SK-N-SH (cell line): ENCODE measurements at regions not wholly inside any gene's neighbourhood (a gene's known extent, or its start where the extent isn't known, plus 50 kb on each side); places are given as distances from the start of the nearest gene placed in this dataset.

Source experiments
- CTCF ChIA-PET: fragments of 300-600, 350-600 bp; formaldehyde crosslinking; extraction: SDS; loops from one replicate; lab custom pipeline; 2021; lab: Yijun Ruan, JAX
- POLR2A ChIA-PET: fragments of 350-600 bp; sonication (Branson Sonifier 250); formaldehyde crosslinking; extraction: SDS; loops from one replicate; lab custom pipeline; 2020; ENCODE audit warnings: antibody characterized with exemption, inconsistent platforms; lab: Yijun Ruan, JAX
- DNase-seq: peaks from one replicate; pipeline ENCODE4 v3.0.0; 2012
- H2AFZ ChIP-seq: fragments of 200-600 bp; sonication (generic); 2 replicates; pipeline ENCODE4 v1.8.1; 2016; ENCODE audit warnings: antibody characterized with exemption, mild to moderate bottlenecking, low read depth
- H3F3A ChIP-seq: fragments of 200-600 bp; sonication (generic); replicated peaks from 2 replicates; pipeline ENCODE3; 2016; ENCODE audit warnings: antibody characterized with exemption, mild to moderate bottlenecking; ENCODE audit not compliant: insufficient read depth
- H3K27ac ChIP-seq, 2 experiments: fragments of 200-500 bp in 1 of 2; fragments of 200-600 bp in 1 of 2; sonication (Bioruptor generic) in 1 of 2; sonication (generic), shearing (Covaris generic) in 1 of 2; 2 replicates each; pipeline versions ENCODE4 v1.5.1 to v1.6.1; 2014 to 2016; ENCODE audit warnings: low read depth in 2 of 2, inconsistent platforms in 1 of 2, low read length in 1 of 2, mild to moderate bottlenecking in 1 of 2, mixed read lengths in 1 of 2
- H3K27me3 ChIP-seq: fragments of 200-600 bp; sonication (generic), shearing (Covaris generic); 2 replicates; pipeline ENCODE4 v1.6.1; 2016; ENCODE audit warnings: mixed run types; ENCODE audit not compliant: insufficient read depth
- H3K36me3 ChIP-seq, 2 experiments: fragments of 200-500 bp in 1 of 2; fragments of 200-600 bp in 1 of 2; sonication (Bioruptor generic) in 1 of 2; sonication (generic) in 1 of 2; replicated peaks in 1 of 2; 2 replicates each; pipeline versions ENCODE3 to v1.5.1; 2014 to 2016; ENCODE audit warnings: low read length in 1 of 2, mild to moderate bottlenecking in 1 of 2; ENCODE audit not compliant: insufficient read depth in 2 of 2, control insufficient read depth in 1 of 2
- H3K4me1 ChIP-seq, 2 experiments: fragments of 200-500 bp in 1 of 2; fragments of 200-600 bp in 1 of 2; sonication (Bioruptor generic) in 1 of 2; sonication (generic), shearing (Covaris generic) in 1 of 2; 2 replicates each; pipeline versions ENCODE4 v1.5.1 to v1.6.1; 2014 to 2016; ENCODE audit warnings: low read depth in 1 of 2, low read length in 1 of 2, mixed run types in 1 of 2; ENCODE audit not compliant: insufficient read depth in 2 of 2, control insufficient read depth in 1 of 2
- H3K4me2 ChIP-seq: fragments of 200-600 bp; sonication (generic), shearing (Covaris generic); 2 replicates; pipeline ENCODE4 v1.6.1; 2017; ENCODE audit warnings: mixed run types
- H3K4me3 ChIP-seq, 2 experiments: fragments of 200-500 bp in 1 of 2; fragments of 200-600 bp in 1 of 2; sonication (Bioruptor generic) in 1 of 2; sonication (generic), shearing (Covaris generic) in 1 of 2; 2 replicates each; pipeline versions ENCODE4 v1.5.1 to v1.8.1; 2014 to 2016; ENCODE audit warnings: low read depth in 2 of 2, inconsistent platforms in 1 of 2, low read length in 1 of 2, mild to moderate bottlenecking in 1 of 2, mixed read lengths in 1 of 2, moderate library complexity in 1 of 2
- H3K79me2 ChIP-seq: fragments of 200-600 bp; sonication (generic); 2 replicates; pipeline ENCODE4 v1.8.1; 2017; ENCODE audit warnings: mild to moderate bottlenecking; ENCODE audit not compliant: insufficient read depth
- H3K9ac ChIP-seq: fragments of 200-600 bp; sonication (generic); 2 replicates; pipeline ENCODE4 v1.6.1; 2017; ENCODE audit warnings: mixed run types
- H3K9me2 ChIP-seq: fragments of 200-600 bp; sonication (generic); 2 replicates; pipeline ENCODE4 v1.6.1; 2017; ENCODE audit warnings: mixed run types
- H3K9me3 ChIP-seq: fragments of 200-600 bp; sonication (generic); 2 replicates; pipeline ENCODE4 v1.6.1; 2017; ENCODE audit warnings: mixed run types, mild to moderate bottlenecking, moderate library complexity
- H4K20me1 ChIP-seq: fragments of 200-600 bp; sonication (generic); 2 replicates; pipeline ENCODE4 v1.6.1; 2017; ENCODE audit warnings: mild to moderate bottlenecking, mixed run types; ENCODE audit not compliant: insufficient read depth
- CHD2 ChIP-seq: fragments of 150-350 bp; IDR thresholded peaks from 2 replicates; pipeline ENCODE4 v1.6.1; 2018; ENCODE audit warnings: low read length; ENCODE audit not compliant: partially characterized antibody
- CTCF ChIP-seq: fragments of 200-600 bp; sonication (generic); IDR thresholded peaks from 2 replicates; pipeline ENCODE4 v1.6.1; 2017; ENCODE audit warnings: antibody characterized with exemption, mild to moderate bottlenecking, moderate library complexity
- ELF1 ChIP-seq: IDR thresholded peaks from 2 replicates; pipeline ENCODE4 v1.4.0; 2012
- FOXJ3 ChIP-seq: sonication (generic); formaldehyde crosslinking; IDR thresholded peaks from 2 replicates; pipeline ENCODE4 v1.5.1; 2020; ENCODE audit warnings: mild to moderate bottlenecking, missing genetic modification reagents
- MEF2A ChIP-seq: IDR thresholded peaks from 2 replicates; pipeline ENCODE4 v1.4.0; 2012; ENCODE audit warnings: low read depth, borderline replicate concordance
- MXI1 ChIP-seq: IDR thresholded peaks from 2 replicates; pipeline ENCODE4 v1.6.1; 2012; ENCODE audit warnings: mild to moderate bottlenecking, low read depth, low read length, improper control_type of control experiment
- PBX3 ChIP-seq: IDR thresholded peaks from 2 replicates; pipeline ENCODE4; 2012
- RCOR1 ChIP-seq: fragments of 150-350 bp; IDR thresholded peaks from 2 replicates; pipeline ENCODE4 v1.6.1; 2017; ENCODE audit warnings: antibody characterized with exemption, low read length
- REST ChIP-seq: IDR thresholded peaks from 2 replicates; pipeline ENCODE4 v1.6.1; 2012; ENCODE audit warnings: mild to moderate bottlenecking, low read depth, low read length, moderate library complexity
- RFX5 ChIP-seq: IDR thresholded peaks from 2 replicates; pipeline ENCODE4 v1.6.1; 2012; ENCODE audit warnings: mild to moderate bottlenecking, improper control_type of control experiment, low read length
- RXRA ChIP-seq: IDR thresholded peaks from 2 replicates; pipeline ENCODE4 v1.4.0; 2012; ENCODE audit warnings: low read depth, mild to moderate bottlenecking, borderline replicate concordance
- SIN3A ChIP-seq: IDR thresholded peaks from 2 replicates; pipeline ENCODE4 v1.6.1; 2012; ENCODE audit warnings: low read depth, mild to moderate bottlenecking, low read length, moderate library complexity, borderline replicate concordance
- ZBTB33 ChIP-seq: IDR thresholded peaks from 2 replicates; pipeline ENCODE4 v1.4.0; 2012; ENCODE audit warnings: low read depth, borderline replicate concordance
- WGBS: methylation state at CpG from one replicate; pipeline ENCODE4 v1.1.6; 2017; ENCODE audit warnings: low lambda C conversion rate; 5-methylcytosine and 5-hydroxymethylcytosine counted together

GRCh38 chr22:22720724-22721261 lies 76.4 kb downstream of the GGTLC2 start (continued):
- TF ChIP-seq MXI1 (no peak), RXRA (no peak), RCOR1 (no peak), ZBTB33 (no peak), ELF1 (no peak), MEF2A (no peak)

- no peak for TF ChIP-seq PBX3
- no peak for TF ChIP-seq CHD2
These were observed 77.4 kb downstream of the GGTLC2 start for GRCh38 chr22:22721681-22722354.

GRCh38 chr22:22728382-22728781 lies 84.0 kb downstream of the GGTLC2 start:
- WGBS: 54% methylated on average over 5 of the region's 5 CpGs
- no peak overlapping the region for H3K9ac ChIP-seq
- DNase-seq: no peak
- ChIA-PET POLR2A (no interaction called here), CTCF (interaction anchor here (1.2 kb wide), 1 partner anchor 12 kb away, joined by 3 read pairs; no protein-coding TSS in a partner anchor)
- no peaks in the 10 kb centered on the region for H3F3A ChIP-seq
- H3K9me2 ChIP-seq: no peaks in the 10 kb centered on the region
- H4K20me1 ChIP-seq: no peaks in the 10 kb centered on the region
- no peak overlapping the region for H3K4me2 ChIP-seq
- H3K27me3 ChIP-seq: no peaks in the 10 kb centered on the region; the same call in 1 of the 2 replicates
- no peak overlapping the region for H3K27ac ChIP-seq
- no peaks in the 10 kb centered on the region for H3K36me3 ChIP-seq
- no peaks in the 10 kb centered on the region for H3K4me1 ChIP-seq
- no peak overlapping the region for H3K4me3 ChIP-seq
- no peaks in the 10 kb centered on the region for H3K9me3 ChIP-seq
- no peak overlapping the region for H2AFZ ChIP-seq
- H3K79me2 ChIP-seq: no peaks in the 10 kb centered on the region
- TF ChIP-seq ELF1 (no peak), CTCF (no peak), FOXJ3 (no peak), PBX3 (no peak), MEF2A (no peak), MXI1 (no peak), SIN3A (no peak), REST (no peak), RFX5 (no peak)

More at GRCh38 chr22:22721681-22722354, 77.4 kb downstream of the GGTLC2 start:
- H3K27ac ChIP-seq: no peak overlapping the region
- H4K20me1 ChIP-seq: no peaks in the 10 kb centered on the region
- H3K9me2 ChIP-seq: no peaks in the 10 kb centered on the region
- no peak overlapping the region for H2AFZ ChIP-seq
- no peaks in the 10 kb centered on the region for H3F3A ChIP-seq
- no peaks in the 10 kb centered on the region for H3K9me3 ChIP-seq
- POLR2A ChIA-PET: no interaction called here
- no peaks in the 10 kb centered on the region for H3K4me1 ChIP-seq
- 38% methylated on average over 5 of the region's 5 CpGs for WGBS
- CTCF ChIA-PET: interaction anchor here (0.8 to 1.4 kb wide), 4 partner anchors 10 to 406 kb away, joined by 3 to 6 read pairs (median 4); no protein-coding TSS in a partner anchor
- DNase-seq: no peak
- no peak overlapping the region for H3K4me2 ChIP-seq
- H3K4me3 ChIP-seq: no peak overlapping the region
- no peaks in the 10 kb centered on the region; the same call in 1 of the 2 replicates for H3K27me3 ChIP-seq
- H3K9ac ChIP-seq: no peak overlapping the region
- no peaks in the 10 kb centered on the region for H3K36me3 ChIP-seq
- no peaks in the 10 kb centered on the region for H3K79me2 ChIP-seq
